ENCODE measurements at regions not wholly inside any gene's neighbourhood (a gene's known extent, or its start where the extent isn't known, plus 50 kb on each side); places are given as distances from the start of the nearest gene placed in this dataset.

- DNase-seq (ENCODE audit: low read depth in 4 of 4, low spot score in 1 of 4), result no peak
Measured at GRCh38 chr17:77001487-77001886, 133.3 kb downstream of the MGAT5B start.

GRCh38 chr17:77002103-77003045 lies 134.2 kb downstream of the MGAT5B start:
- DNase-seq (ENCODE audit: low read depth in 4 of 4, low spot score in 1 of 4), result no peak

GRCh38 chr17:77003699-77004098 lies 135.5 kb downstream of the MGAT5B start:
- DNase-seq (ENCODE audit: low read depth in 4 of 4, low spot score in 1 of 4), result no peak

- no peak for DNase-seq (ENCODE audit: low read depth in 4 of 4, low spot score in 1 of 4)
Measured at GRCh38 chr17:77006971-77007649, 133.7 kb upstream of the SEC14L1 start.

GRCh38 chr17:77009877-77010276 lies 130.9 kb upstream of the SEC14L1 start:
- DNase-seq (ENCODE audit: low read depth in 4 of 4, low spot score in 1 of 4), result no peak

- DNase-seq (ENCODE audit: low read depth in 4 of 4, low spot score in 1 of 4), result no peak
Measured at GRCh38 chr17:77010667-77011066, 130.1 kb upstream of the SEC14L1 start.

GRCh38 chr17:77011173-77012011 lies 129.4 kb upstream of the SEC14L1 start:
- peak; percentile 16 to 17 (median 17) for DNase-seq (ENCODE audit: low read depth in 4 of 4, low spot score in 1 of 4)

GRCh38 chr17:77018504-77018903 lies 122.3 kb upstream of the SEC14L1 start:
- no peak for DNase-seq (ENCODE audit: low read depth in 4 of 4, low spot score in 1 of 4)

GRCh38 chr17:77019893-77020379 lies 120.8 kb upstream of the SEC14L1 start:
- DNase-seq (ENCODE audit: low read depth in 4 of 4, low spot score in 1 of 4), result no peak

- DNase-seq (ENCODE audit: low read depth in 4 of 4, low spot score in 1 of 4), result no peak
Measured at GRCh38 chr17:77020973-77021372, 119.8 kb upstream of the SEC14L1 start.

GRCh38 chr17:77022766-77023165 lies 118.0 kb upstream of the SEC14L1 start:
- no peak for DNase-seq (ENCODE audit: low read depth in 4 of 4, low spot score in 1 of 4)

- DNase-seq (ENCODE audit: low read depth in 4 of 4, low spot score in 1 of 4), result no peak
Measured at GRCh38 chr17:77025781-77026180, 115.0 kb upstream of the SEC14L1 start.

- DNase-seq (ENCODE audit: low read depth in 4 of 4, low spot score in 1 of 4), result no peak
Measured at GRCh38 chr17:77027271-77027889, 113.4 kb upstream of the SEC14L1 start.

- DNase-seq (ENCODE audit: low read depth in 4 of 4, low spot score in 1 of 4), result no peak
Measured at GRCh38 chr17:77028900-77029299, 111.9 kb upstream of the SEC14L1 start.

GRCh38 chr17:77032929-77033328 lies 107.8 kb upstream of the SEC14L1 start:
- no peak for DNase-seq (ENCODE audit: low read depth in 4 of 4, low spot score in 1 of 4)

GRCh38 chr17:77033892-77034404 lies 106.8 kb upstream of the SEC14L1 start:
- no peak for DNase-seq (ENCODE audit: low read depth in 4 of 4, low spot score in 1 of 4)

GRCh38 chr17:77034677-77035424 lies 105.9 kb upstream of the SEC14L1 start:
- no peak for DNase-seq (ENCODE audit: low read depth in 4 of 4, low spot score in 1 of 4)

- DNase-seq (ENCODE audit: low read depth in 4 of 4, low spot score in 1 of 4), result no peak
Measured at GRCh38 chr17:77035526-77035925, 105.2 kb upstream of the SEC14L1 start.

- DNase-seq (ENCODE audit: low read depth in 4 of 4, low spot score in 1 of 4), result no peak
Measured at GRCh38 chr17:77036136-77036840, 104.5 kb upstream of the SEC14L1 start.
